CD8-positive, alpha-beta memory T cell (primary cell): ENCODE measurements at regions not wholly inside any gene's neighbourhood (a gene's known extent, or its start where the extent isn't known, plus 50 kb on each side); places are given as distances from the start of the nearest gene placed in this dataset.

Experiments used
- CTCF ChIA-PET: fragments of 350-600 bp; sonication (Branson Sonifier 250); formaldehyde crosslinking; loops from one replicate; lab custom pipeline; 2021; ENCODE audit warnings: antibody characterized with exemption; lab: Charles Lee
- POLR2A ChIA-PET: fragments of 350-600 bp; sonication (Branson Sonifier 250); formaldehyde crosslinking; loops from one replicate; lab custom pipeline; 2021; ENCODE audit warnings: antibody characterized with exemption; lab: Charles Lee
- DNase-seq, 5 donors: peaks; one replicate each; pipeline versions ENCODE4 v3.0.0 to v3.0.0-alpha.2; 2020 to 2022; ENCODE audit warnings: mixed read lengths in 1 of 5
- H3K27ac ChIP-seq: one replicate; pipeline ENCODE4 v1.7.0; 2013; ENCODE audit warnings: low read depth, mild to moderate bottlenecking, low read length, moderate library complexity
- H3K27me3 ChIP-seq: 2 replicates; pipeline ENCODE4 v1.7.0; 2013; ENCODE audit warnings: low read length, mild to moderate bottlenecking; ENCODE audit not compliant: insufficient read depth, poor library complexity, severe bottlenecking
- H3K36me3 ChIP-seq: 2 replicates; pipeline ENCODE4 v1.7.0; 2013; ENCODE audit warnings: mild to moderate bottlenecking, low read length, moderate library complexity; ENCODE audit not compliant: insufficient read depth
- H3K4me1 ChIP-seq: 2 replicates; pipeline ENCODE4 v1.7.0; 2013; ENCODE audit warnings: mild to moderate bottlenecking, low read length, moderate library complexity; ENCODE audit not compliant: insufficient read depth
- H3K4me3 ChIP-seq: 2 replicates; pipeline ENCODE4 v1.7.0; 2013; ENCODE audit warnings: mild to moderate bottlenecking, low read length
- H3K9me3 ChIP-seq: 2 replicates; pipeline ENCODE4 v1.7.0; 2013; ENCODE audit warnings: mild to moderate bottlenecking, low read length
- H3K27ac Mint-ChIP-seq, 8 donors: one replicate each; pipeline ENCODE4 v1.8.0; 2020 to 2021; ENCODE audit warnings: mixed read lengths in 8 of 8, mild to moderate bottlenecking in 6 of 8, inconsistent platforms in 3 of 8, moderate library complexity in 3 of 8
- H3K27me3 Mint-ChIP-seq, 2 donors: one replicate each; pipeline ENCODE4 v1.8.0; 2020 to 2021; ENCODE audit warnings: mixed read lengths in 2 of 2, mild to moderate bottlenecking in 1 of 2, moderate library complexity in 1 of 2
- H3K36me3 Mint-ChIP-seq, 3 donors: one replicate each; pipeline ENCODE4 v1.8.0; 2020 to 2021; ENCODE audit warnings: mixed read lengths in 3 of 3, inconsistent platforms in 1 of 3, mild to moderate bottlenecking in 1 of 3
- H3K4me1 Mint-ChIP-seq, 3 donors: one replicate each; pipeline ENCODE4 v1.8.0; 2020 to 2021; ENCODE audit warnings: mixed read lengths in 3 of 3, inconsistent platforms in 1 of 3, mild to moderate bottlenecking in 1 of 3
- H3K4me3 Mint-ChIP-seq, 7 donors: one replicate each; pipeline ENCODE4 v1.8.0; 2020 to 2021; ENCODE audit warnings: mixed read lengths in 7 of 7, mild to moderate bottlenecking in 6 of 7, moderate library complexity in 4 of 7, inconsistent platforms in 2 of 7
- H3K9me3 Mint-ChIP-seq, 5 donors: one replicate each; pipeline ENCODE4 v1.8.0; 2020 to 2022; ENCODE audit warnings: mixed read lengths in 5 of 5, mild to moderate bottlenecking in 3 of 5, moderate library complexity in 2 of 5, inconsistent platforms in 1 of 5

- ChIA-PET CTCF (no interaction called here), POLR2A (no interaction called here)
- Histone ChIP-seq H3K4me1 (no peaks in the 10 kb centered on the region), H3K27me3 (no peaks in the 10 kb centered on the region), H3K4me3 (no peak overlapping the region), H3K36me3 (no peaks in the 10 kb centered on the region), H3K27ac (no peak overlapping the region), H3K9me3 (no peaks in the 10 kb centered on the region)
- H3K4me3 Mint-ChIP-seq = no peak overlapping the region
- no peaks in the 10 kb centered on the region for H3K4me1 Mint-ChIP-seq
- no peak overlapping the region for H3K27ac Mint-ChIP-seq
- H3K27me3 Mint-ChIP-seq = no peaks in the 10 kb centered on the region
- no peak for DNase-seq
- no peaks in the 10 kb centered on the region for H3K36me3 Mint-ChIP-seq
- H3K9me3 Mint-ChIP-seq = peaks cover 0 to 6% (median 3%) of the 10 kb centered on the region in 5 donors
These were observed 406.6 kb upstream of the MEF2C start for GRCh38 chr5:89289604-89290003.

- H3K27me3 Mint-ChIP-seq = no peaks in the 10 kb centered on the region
- DNase-seq = no peak
- ChIA-PET POLR2A (no interaction called here), CTCF (no interaction called here)
- no peaks in the 10 kb centered on the region for H3K4me1 ChIP-seq
- H3K27ac Mint-ChIP-seq = no peak overlapping the region
- no peaks in the 10 kb centered on the region for H3K4me1 Mint-ChIP-seq
- no peaks in the 10 kb centered on the region for H3K9me3 ChIP-seq
- H3K27ac ChIP-seq = no peak overlapping the region
- no peak overlapping the region for H3K4me3 ChIP-seq
- H3K27me3 ChIP-seq = no peaks in the 10 kb centered on the region
- no peaks in the 10 kb centered on the region for H3K36me3 ChIP-seq
- no peaks in the 10 kb centered on the region for H3K36me3 Mint-ChIP-seq
- no peak overlapping the region for H3K4me3 Mint-ChIP-seq
- no peaks in the 10 kb centered on the region for H3K9me3 Mint-ChIP-seq
These were observed 405.0 kb upstream of the MEF2C start for GRCh38 chr5:89287964-89288363.

- Histone ChIP-seq H3K9me3 (no peaks in the 10 kb centered on the region), H3K4me3 (no peak overlapping the region), H3K4me1 (no peaks in the 10 kb centered on the region), H3K36me3 (no peaks in the 10 kb centered on the region), H3K27me3 (no peaks in the 10 kb centered on the region), H3K27ac (no peak overlapping the region)
- Mint-ChIP-seq H3K27ac (no peak overlapping the region), H3K4me1 (no peaks in the 10 kb centered on the region), H3K4me3 (no peak overlapping the region), H3K9me3 (no peaks in the 10 kb centered on the region), H3K36me3 (no peaks in the 10 kb centered on the region), H3K27me3 (no peaks in the 10 kb centered on the region)
- ChIA-PET POLR2A (no interaction called here), CTCF (no interaction called here)
- DNase-seq = no peak
These were observed 403.3 kb upstream of the MEF2C start for GRCh38 chr5:89286320-89286719.

- POLR2A ChIA-PET = no interaction called here
These were observed 400.9 kb upstream of the MEF2C start for GRCh38 chr5:89283728-89284493.

GRCh38 chr5:89282554-89283510, 399.8 kb upstream of the MEF2C start:
- H3K4me1 Mint-ChIP-seq = no peaks in the 10 kb centered on the region
- H3K9me3 Mint-ChIP-seq = peaks cover 0 to 2% (median 0%) of the 10 kb centered on the region in 5 donors
- no peak overlapping the region for H3K27ac ChIP-seq
- no peaks in the 10 kb centered on the region for H3K9me3 ChIP-seq
- no peaks in the 10 kb centered on the region for H3K36me3 Mint-ChIP-seq
- ChIA-PET POLR2A (no interaction called here), CTCF (no interaction called here)
- H3K27me3 ChIP-seq = no peaks in the 10 kb centered on the region
- no peaks in the 10 kb centered on the region for H3K36me3 ChIP-seq
- peaks cover 0 to 2% of the 10 kb centered on the region in 2 donors for H3K27me3 Mint-ChIP-seq
- H3K27ac Mint-ChIP-seq = no peak overlapping the region
- H3K4me3 ChIP-seq = no peak overlapping the region
- DNase-seq = no peak
- no peaks in the 10 kb centered on the region for H3K4me1 ChIP-seq
- H3K4me3 Mint-ChIP-seq = no peak overlapping the region

More at GRCh38 chr5:89283728-89284493, 400.9 kb upstream of the MEF2C start:
- Histone ChIP-seq H3K4me1 (no peaks in the 10 kb centered on the region), H3K9me3 (no peaks in the 10 kb centered on the region), H3K4me3 (no peak overlapping the region), H3K27me3 (no peaks in the 10 kb centered on the region), H3K36me3 (no peaks in the 10 kb centered on the region), H3K27ac (no peak overlapping the region)
- H3K4me1 Mint-ChIP-seq = no peaks in the 10 kb centered on the region
- H3K9me3 Mint-ChIP-seq = no peaks in the 10 kb centered on the region
- H3K27ac Mint-ChIP-seq = no peak overlapping the region
- no peaks in the 10 kb centered on the region for H3K36me3 Mint-ChIP-seq
- DNase-seq = no peak
- CTCF ChIA-PET = no interaction called here
- H3K4me3 Mint-ChIP-seq = no peak overlapping the region
- H3K27me3 Mint-ChIP-seq = no peaks in the 10 kb centered on the region

- ChIA-PET POLR2A (no interaction called here), CTCF (no interaction called here)
- Histone ChIP-seq H3K27me3 (no peaks in the 10 kb centered on the region), H3K27ac (no peak overlapping the region), H3K4me1 (no peaks in the 10 kb centered on the region), H3K4me3 (no peak overlapping the region), H3K36me3 (no peaks in the 10 kb centered on the region), H3K9me3 (no peaks in the 10 kb centered on the region)
- Mint-ChIP-seq H3K27ac (no peak overlapping the region), H3K27me3 (peaks cover 0 to 4% of the 10 kb centered on the region in 2 donors), H3K36me3 (no peaks in the 10 kb centered on the region), H3K9me3 (peaks cover 0 to 2% (median 0%) of the 10 kb centered on the region in 5 donors), H3K4me1 (no peaks in the 10 kb centered on the region), H3K4me3 (no peak overlapping the region)
- no peak for DNase-seq
These were observed 399.0 kb upstream of the MEF2C start for GRCh38 chr5:89281766-89282553.

- Mint-ChIP-seq H3K4me1 (no peaks in the 10 kb centered on the region), H3K4me3 (no peak overlapping the region), H3K9me3 (peaks cover 0 to 2% (median 0%) of the 10 kb centered on the region in 5 donors), H3K36me3 (no peaks in the 10 kb centered on the region), H3K27ac (no peak overlapping the region), H3K27me3 (peaks cover 0 to 4% of the 10 kb centered on the region in 2 donors)
- Histone ChIP-seq H3K4me3 (no peak overlapping the region), H3K36me3 (no peaks in the 10 kb centered on the region), H3K27ac (no peak overlapping the region), H3K9me3 (no peaks in the 10 kb centered on the region), H3K27me3 (no peaks in the 10 kb centered on the region), H3K4me1 (no peaks in the 10 kb centered on the region)
- POLR2A ChIA-PET = no interaction called here
- CTCF ChIA-PET = no interaction called here
- DNase-seq = no peak
These were observed 398.2 kb upstream of the MEF2C start for GRCh38 chr5:89281211-89281610.
